Naive B cell (primary cell): ENCODE measurements at regions not wholly inside any gene's neighbourhood (a gene's known extent, or its start where the extent isn't known, plus 50 kb on each side); places are given as distances from the start of the nearest gene placed in this dataset.
"Not testable (repeated sequence)": the region's sequence is repeated elsewhere in the genome, so short reads cannot be mapped to it uniquely, and the experiment has no call there.

ENCODE experiments used
- ATAC-seq, 2 donors: fragments of 150-1000 bp; cut with Tn5 transposase; 2 replicates each; pipeline ENCODE4 v1.10.0; 2021; ENCODE audit warnings: low read depth in 2 of 2, mild to moderate bottlenecking in 2 of 2, moderate library complexity in 2 of 2
- DNase-seq: peaks from one replicate; pipeline ENCODE4 v3.0.0; 2022
- H3K27ac Mint-ChIP-seq, 6 donors: one replicate each; pipeline ENCODE4 v1.8.0; 2020 to 2022; ENCODE audit warnings: mild to moderate bottlenecking in 6 of 6, mixed read lengths in 6 of 6, moderate library complexity in 5 of 6, inconsistent platforms in 2 of 6
- H3K27me3 Mint-ChIP-seq, 3 donors: one replicate each; pipeline ENCODE4 v1.8.0; 2021 to 2022; ENCODE audit warnings: mixed read lengths in 3 of 3, mild to moderate bottlenecking in 1 of 3
- H3K36me3 Mint-ChIP-seq, 2 donors: one replicate each; pipeline ENCODE4 v1.8.0; 2020 to 2022; ENCODE audit warnings: mixed read lengths in 2 of 2, inconsistent platforms in 1 of 2, mild to moderate bottlenecking in 1 of 2
- H3K4me1 Mint-ChIP-seq, 3 donors: one replicate each; pipeline ENCODE4 v1.8.0; 2020 to 2022; ENCODE audit warnings: mixed read lengths in 3 of 3, inconsistent platforms in 1 of 3, mild to moderate bottlenecking in 1 of 3, moderate library complexity in 1 of 3
- H3K4me3 Mint-ChIP-seq, 8 donors: one replicate each; pipeline ENCODE4 v1.8.0; 2020 to 2022; ENCODE audit warnings: mild to moderate bottlenecking in 8 of 8, mixed read lengths in 8 of 8, moderate library complexity in 8 of 8, inconsistent platforms in 2 of 8
- H3K9me3 Mint-ChIP-seq, 7 donors: one replicate each; pipeline ENCODE4 v1.8.0; 2020 to 2022; ENCODE audit warnings: mixed read lengths in 7 of 7, mild to moderate bottlenecking in 5 of 7, inconsistent platforms in 2 of 7, moderate library complexity in 1 of 7

GRCh38 chr11:87767615-87768014 is 407.6 kb downstream of the RAB38 start:
- Mint-ChIP-seq H3K9me3 (peaks cover 0 to 7% (median 2%) of the 10 kb centered on the region in 7 donors), H3K36me3 (no peaks in the 10 kb centered on the region), H3K4me1 (no peaks in the 10 kb centered on the region), H3K27ac (no peak overlapping the region), H3K27me3 (no peaks in the 10 kb centered on the region), H3K4me3 (no peak overlapping the region)
- no peak for ATAC-seq
- no peak for DNase-seq

DNA sequence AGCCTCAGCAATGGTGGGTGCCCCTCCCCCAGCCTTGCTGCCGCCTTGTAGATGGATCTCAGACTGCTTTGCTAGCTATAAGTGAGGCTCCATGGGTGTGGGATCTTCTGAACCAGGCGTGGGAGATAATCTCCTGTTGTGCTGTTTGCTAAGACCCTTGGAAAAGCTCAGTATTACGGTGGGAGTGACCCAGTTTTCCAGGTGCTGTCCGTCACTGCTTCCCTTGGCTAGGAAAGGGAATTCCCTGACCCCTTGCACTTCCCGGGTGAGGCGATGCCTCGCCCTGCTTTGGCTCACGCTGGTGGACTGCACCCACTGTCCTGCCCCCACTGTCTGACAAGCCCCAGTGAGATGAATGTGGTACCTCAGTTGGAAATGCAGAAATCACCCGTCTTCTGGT is 411.2 kb downstream of the RAB38 start:
- peaks cover 4 to 19% (median 5%) of the 10 kb centered on the region in 7 donors for H3K9me3 Mint-ChIP-seq
- H3K4me1 Mint-ChIP-seq, H3K4me3 Mint-ChIP-seq, H3K36me3 Mint-ChIP-seq, DNase-seq, H3K27ac Mint-ChIP-seq, ATAC-seq, H3K27me3 Mint-ChIP-seq: not testable (repeated sequence)

- Mint-ChIP-seq H3K4me3 (no peak overlapping the region), H3K9me3 (peaks cover 0 to 6% (median 5%) of the 10 kb centered on the region in 7 donors), H3K4me1 (no peaks in the 10 kb centered on the region), H3K36me3 (no peaks in the 10 kb centered on the region), H3K27me3 (no peaks in the 10 kb centered on the region), H3K27ac (no peak overlapping the region)
- DNase-seq (no peak), ATAC-seq (no peak)
Measured at GRCh38 chr11:87754685-87755084, 420.6 kb downstream of the RAB38 start.

GRCh38 chr11:87753143-87753542 is 422.1 kb downstream of the RAB38 start:
- Mint-ChIP-seq H3K27me3 (no peaks in the 10 kb centered on the region), H3K4me1 (no peaks in the 10 kb centered on the region), H3K27ac (no peak overlapping the region), H3K4me3 (no peak overlapping the region), H3K36me3 (no peaks in the 10 kb centered on the region), H3K9me3 (peaks cover 0 to 6% (median 3%) of the 10 kb centered on the region in 7 donors)
- no peak for DNase-seq
- ATAC-seq: no peak

- no peaks in the 10 kb centered on the region for H3K27me3 Mint-ChIP-seq
- H3K4me3 Mint-ChIP-seq: no peak overlapping the region
- DNase-seq: no peak
- no peak overlapping the region for H3K27ac Mint-ChIP-seq
- H3K4me1 Mint-ChIP-seq: no peaks in the 10 kb centered on the region
- ATAC-seq: no peak
- peaks cover 0 to 1% (median 0%) of the 10 kb centered on the region in 7 donors for H3K9me3 Mint-ChIP-seq
- no peaks in the 10 kb centered on the region for H3K36me3 Mint-ChIP-seq
Measured at GRCh38 chr11:87743007-87743406, 432.2 kb downstream of the RAB38 start.

GRCh38 chr11:87740968-87741367 is 434.3 kb downstream of the RAB38 start:
- Mint-ChIP-seq H3K27me3 (no peaks in the 10 kb centered on the region), H3K36me3 (no peaks in the 10 kb centered on the region), H3K4me1 (no peaks in the 10 kb centered on the region), H3K4me3 (no peak overlapping the region), H3K27ac (no peak overlapping the region), H3K9me3 (peaks cover 0 to 3% (median 0%) of the 10 kb centered on the region in 7 donors)
- ATAC-seq: no peak
- no peak for DNase-seq

DNA sequence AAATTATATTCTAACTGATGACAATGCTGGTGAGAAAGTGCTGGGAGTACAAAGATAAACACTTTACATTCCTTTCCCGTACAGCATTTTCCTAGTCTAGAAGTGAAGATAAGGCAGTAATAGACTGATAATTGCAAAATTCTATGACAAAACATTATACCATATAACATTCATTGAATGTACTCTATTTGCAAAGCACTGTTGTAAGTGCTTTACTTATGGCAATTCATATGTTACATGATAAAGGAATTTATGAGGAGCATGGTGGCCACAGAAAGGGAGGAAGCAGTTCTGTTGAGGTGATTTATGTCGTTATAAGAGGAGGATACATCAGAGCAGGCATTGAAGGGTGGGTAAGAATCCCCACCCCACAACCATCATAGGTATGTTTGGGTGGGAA is 434.8 kb downstream of the RAB38 start:
- Mint-ChIP-seq H3K36me3 (no peaks in the 10 kb centered on the region), H3K27me3 (no peaks in the 10 kb centered on the region), H3K4me1 (no peaks in the 10 kb centered on the region), H3K9me3 (peaks cover 0 to 3% (median 0%) of the 10 kb centered on the region in 7 donors), H3K4me3 (no peak overlapping the region), H3K27ac (no peak overlapping the region)
- DNase-seq (no peak), ATAC-seq (no peak)

DNA sequence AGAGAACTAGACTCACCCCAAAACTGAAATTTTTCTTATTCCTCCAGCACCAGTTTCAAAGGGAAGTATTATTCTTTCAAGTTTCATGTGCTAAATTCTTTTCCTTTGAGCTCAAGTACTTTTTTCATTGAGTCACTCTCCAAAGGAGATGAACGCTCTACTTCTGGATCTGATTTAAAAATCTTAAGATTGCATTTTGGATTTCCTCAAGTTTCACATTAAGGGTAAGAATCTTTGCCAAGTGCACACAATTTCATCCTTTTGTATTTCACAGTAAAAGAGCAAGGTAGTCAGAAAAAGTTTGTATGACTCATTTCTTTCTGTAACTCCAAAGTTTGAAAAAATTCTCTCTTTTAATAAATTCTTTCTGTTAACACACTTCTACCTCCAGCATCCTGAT is 435.5 kb downstream of the RAB38 start:
- ATAC-seq (no peak), DNase-seq (no peak)
- H3K4me3 Mint-ChIP-seq: no peak overlapping the region
- no peaks in the 10 kb centered on the region for H3K4me1 Mint-ChIP-seq
- no peaks in the 10 kb centered on the region for H3K27me3 Mint-ChIP-seq
- H3K36me3 Mint-ChIP-seq: no peaks in the 10 kb centered on the region
- peaks cover 0 to 2% (median 0%) of the 10 kb centered on the region in 7 donors for H3K9me3 Mint-ChIP-seq
- no peak overlapping the region for H3K27ac Mint-ChIP-seq

GRCh38 chr11:87739261-87739660 is 436.0 kb downstream of the RAB38 start:
- ATAC-seq (no peak), DNase-seq (no peak)
- Mint-ChIP-seq H3K4me1 (no peaks in the 10 kb centered on the region), H3K9me3 (peaks cover 0 to 4% (median 0%) of the 10 kb centered on the region in 7 donors), H3K27me3 (no peaks in the 10 kb centered on the region), H3K36me3 (no peaks in the 10 kb centered on the region), H3K4me3 (no peak overlapping the region), H3K27ac (no peak overlapping the region)

DNA sequence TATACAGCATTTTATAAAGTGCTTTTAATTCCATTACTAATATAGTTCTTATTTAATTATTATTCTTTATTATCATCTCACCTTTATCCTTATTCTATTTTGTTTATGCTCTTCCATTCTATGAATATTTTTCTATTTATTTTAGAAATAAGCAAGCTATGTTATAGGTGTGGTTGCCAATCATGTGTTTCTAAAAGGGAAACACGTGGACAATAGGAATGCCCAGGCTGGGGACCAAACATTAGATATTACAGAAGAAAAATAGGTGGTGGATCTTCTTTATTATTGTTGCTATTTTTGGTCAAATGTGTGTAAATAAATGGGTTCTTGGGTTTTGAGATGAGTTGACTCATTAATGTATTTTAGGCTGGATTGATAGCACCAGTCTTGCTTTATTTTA is 438.3 kb downstream of the RAB38 start:
- no peak overlapping the region for H3K27ac Mint-ChIP-seq
- peaks cover 0 to 6% (median 2%) of the 10 kb centered on the region in 7 donors for H3K9me3 Mint-ChIP-seq
- no peaks in the 10 kb centered on the region for H3K27me3 Mint-ChIP-seq
- H3K4me1 Mint-ChIP-seq: no peaks in the 10 kb centered on the region
- DNase-seq: no peak
- no peaks in the 10 kb centered on the region for H3K36me3 Mint-ChIP-seq
- ATAC-seq: no peak
- no peak overlapping the region for H3K4me3 Mint-ChIP-seq

DNA sequence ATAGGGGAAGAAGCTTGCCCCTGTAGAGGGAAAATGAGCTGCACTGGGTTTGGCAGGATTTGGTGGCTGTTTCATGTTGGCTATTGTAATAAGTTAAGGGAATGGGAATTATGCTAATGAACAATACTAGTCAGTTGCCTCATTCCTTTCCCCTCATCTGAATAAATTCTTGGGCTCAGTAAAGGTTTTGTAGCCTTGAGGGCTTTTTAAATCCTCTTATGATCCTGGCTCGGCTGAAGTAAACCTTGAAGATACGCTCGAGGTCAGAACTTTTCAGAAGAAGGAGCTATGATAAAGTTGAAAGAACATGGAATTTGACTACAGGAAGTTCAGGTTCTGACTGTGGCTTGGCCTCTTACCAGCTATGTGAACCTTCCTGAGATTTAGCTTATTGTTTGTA is 448.7 kb downstream of the RAB38 start:
- H3K9me3 Mint-ChIP-seq: peaks cover 0 to 9% (median 5%) of the 10 kb centered on the region in 7 donors

DNA sequence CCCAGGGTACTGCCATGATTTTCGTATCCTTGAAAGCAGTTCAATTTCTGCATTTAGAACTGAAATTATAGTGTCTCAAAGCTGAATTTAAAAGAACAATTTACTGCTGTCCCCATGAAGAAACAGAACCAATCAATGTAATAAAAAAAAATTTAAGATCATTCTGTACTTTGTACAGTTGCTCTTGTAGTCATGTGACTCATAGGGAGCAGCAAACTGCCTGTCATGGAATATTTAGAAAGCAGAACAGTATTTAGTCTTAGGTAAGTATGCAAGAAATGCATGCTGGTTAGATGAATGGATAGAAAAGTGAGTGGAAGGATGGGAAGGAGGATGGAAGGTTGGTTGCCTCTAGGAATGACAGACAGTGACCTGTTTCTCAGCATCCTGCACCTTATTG is 450.9 kb downstream of the RAB38 start:
- H3K27me3 Mint-ChIP-seq: no peaks in the 10 kb centered on the region
- DNase-seq: no peak
- H3K4me1 Mint-ChIP-seq: no peaks in the 10 kb centered on the region
- H3K27ac Mint-ChIP-seq: no peak overlapping the region
- no peak for ATAC-seq
- peaks cover 0 to 6% (median 0%) of the 10 kb centered on the region in 7 donors for H3K9me3 Mint-ChIP-seq
- no peak overlapping the region for H3K4me3 Mint-ChIP-seq
- H3K36me3 Mint-ChIP-seq: no peaks in the 10 kb centered on the region

More for the DNA sequence above, 448.7 kb downstream of the RAB38 start:
- no peak for DNase-seq
- ATAC-seq: no peak
- no peaks in the 10 kb centered on the region for H3K27me3 Mint-ChIP-seq
- H3K4me1 Mint-ChIP-seq: no peaks in the 10 kb centered on the region
- H3K4me3 Mint-ChIP-seq: no peak overlapping the region
- no peak overlapping the region for H3K27ac Mint-ChIP-seq
- no peaks in the 10 kb centered on the region for H3K36me3 Mint-ChIP-seq

DNA sequence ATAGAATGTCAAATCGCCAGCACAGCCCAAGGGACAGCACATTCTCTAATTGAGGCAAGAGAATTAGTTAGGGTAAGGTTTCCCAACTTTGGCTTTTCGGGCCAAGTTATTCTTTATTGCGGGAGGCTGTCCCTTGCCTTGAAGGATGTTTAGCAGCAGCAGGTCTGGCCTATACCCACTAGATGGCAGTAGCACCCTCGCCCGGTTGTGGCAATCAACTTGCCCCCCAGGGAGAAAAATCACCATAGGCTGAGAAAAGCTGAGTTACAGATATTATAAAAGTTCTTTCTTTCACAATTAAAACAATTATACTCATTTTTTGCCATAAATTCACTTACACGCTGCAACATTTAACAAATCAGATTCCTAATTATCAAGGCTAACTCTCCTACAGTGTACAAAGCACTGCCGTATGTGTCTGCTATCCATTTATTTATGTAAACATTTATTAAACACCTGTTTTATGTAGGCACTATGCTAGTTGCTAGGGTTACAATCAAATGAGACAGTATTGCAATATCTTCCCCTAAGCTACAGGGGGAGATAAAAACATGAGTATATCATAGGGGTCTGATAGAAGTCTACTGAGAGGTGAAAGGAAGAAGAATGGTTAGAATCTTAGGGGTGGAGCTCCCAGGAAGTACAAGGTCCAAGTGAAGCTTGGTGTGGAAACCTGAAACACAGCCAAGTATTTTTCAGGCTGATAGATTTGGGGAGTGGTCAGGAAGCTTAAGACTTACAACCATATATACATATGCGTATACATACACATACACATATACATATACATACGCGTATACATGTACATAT is 452.3 kb downstream of the RAB38 start:
- H3K27me3 Mint-ChIP-seq: no peaks in the 10 kb centered on the region
- ATAC-seq (no peak), DNase-seq (no peak)
- no peak overlapping the region for H3K27ac Mint-ChIP-seq
- H3K36me3 Mint-ChIP-seq: no peaks in the 10 kb centered on the region
- no peak overlapping the region for H3K4me3 Mint-ChIP-seq
- no peaks in the 10 kb centered on the region for H3K4me1 Mint-ChIP-seq
- H3K9me3 Mint-ChIP-seq: peaks cover 0 to 3% (median 0%) of the 10 kb centered on the region in 7 donors

DNA sequence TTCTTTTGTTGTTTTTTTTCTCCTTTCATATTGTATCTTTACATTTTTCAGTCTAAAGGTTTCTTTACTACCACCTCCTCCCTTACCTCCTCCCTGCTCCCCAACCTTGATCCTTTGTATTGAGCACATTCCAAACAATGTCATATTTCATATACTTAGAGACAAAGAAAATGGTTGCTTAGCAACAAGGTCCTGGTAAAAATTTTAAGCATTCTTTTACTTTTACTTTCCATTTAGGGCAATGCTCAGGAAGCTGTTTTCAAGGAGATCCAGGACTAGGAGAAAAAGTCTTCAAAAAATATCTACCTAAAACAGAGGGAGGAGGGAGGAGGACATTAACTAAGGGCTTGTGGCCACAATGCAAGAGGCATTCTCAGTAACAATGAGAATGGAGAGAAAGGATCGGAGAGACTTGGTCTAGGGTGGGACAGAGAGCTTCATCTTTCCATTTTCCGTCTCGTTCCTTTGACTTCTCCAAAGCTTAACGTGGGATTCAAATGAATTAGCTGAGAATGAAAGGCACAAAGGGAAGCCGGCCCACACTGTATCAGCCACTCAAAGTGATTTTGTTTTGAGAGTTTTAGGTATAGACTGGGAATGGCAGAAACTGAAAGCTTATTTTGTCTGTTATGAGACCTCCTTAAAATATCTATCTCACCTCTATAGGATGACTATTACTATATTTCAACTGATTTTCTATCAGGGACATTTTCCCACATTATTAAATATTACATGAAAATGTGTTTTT is 455.7 kb downstream of the RAB38 start:
- Mint-ChIP-seq H3K27me3 (no peaks in the 10 kb centered on the region), H3K4me1 (no peaks in the 10 kb centered on the region)
- ATAC-seq: no peak

More for the DNA sequence above, 455.7 kb downstream of the RAB38 start:
- no peak overlapping the region for H3K4me3 Mint-ChIP-seq
- H3K9me3 Mint-ChIP-seq: peaks cover 0 to 3% (median 0%) of the 10 kb centered on the region in 7 donors
- DNase-seq: no peak
- H3K36me3 Mint-ChIP-seq: no peaks in the 10 kb centered on the region
- no peak overlapping the region for H3K27ac Mint-ChIP-seq
